HUES6 (cell line): ENCODE measurements at regions not wholly inside any gene's neighbourhood (a gene's known extent, or its start where the extent isn't known, plus 50 kb on each side); places are given as distances from the start of the nearest gene placed in this dataset.

Experiments
- H3K27ac ChIP-seq: 2 replicates; pipeline ENCODE4 v1.7.0; 2013; ENCODE audit warnings: low read depth, mild to moderate bottlenecking, low read length, inconsistent platforms
- H3K27me3 ChIP-seq: 2 replicates; pipeline ENCODE4 v1.6.1; 2013; ENCODE audit warnings: low read length; ENCODE audit not compliant: control insufficient read depth, insufficient read depth
- H3K36me3 ChIP-seq: 2 replicates; pipeline ENCODE4 v1.6.1; 2013; ENCODE audit warnings: low read length; ENCODE audit not compliant: control insufficient read depth, insufficient read depth
- H3K4me1 ChIP-seq: 2 replicates; pipeline ENCODE4 v1.6.1; 2013; ENCODE audit warnings: low read length; ENCODE audit not compliant: control insufficient read depth, insufficient read depth
- H3K4me3 ChIP-seq: 2 replicates; pipeline ENCODE4 v1.5.1; 2013; ENCODE audit warnings: low read depth, low read length
- H3K9ac ChIP-seq: one replicate; pipeline ENCODE4 v1.6.1; 2013; ENCODE audit warnings: mild to moderate bottlenecking, low read length
- H3K9me3 ChIP-seq: 2 replicates; pipeline ENCODE4 v1.6.1; 2013; ENCODE audit warnings: low read depth, low read length; ENCODE audit not compliant: control insufficient read depth, insufficient read depth

DNA sequence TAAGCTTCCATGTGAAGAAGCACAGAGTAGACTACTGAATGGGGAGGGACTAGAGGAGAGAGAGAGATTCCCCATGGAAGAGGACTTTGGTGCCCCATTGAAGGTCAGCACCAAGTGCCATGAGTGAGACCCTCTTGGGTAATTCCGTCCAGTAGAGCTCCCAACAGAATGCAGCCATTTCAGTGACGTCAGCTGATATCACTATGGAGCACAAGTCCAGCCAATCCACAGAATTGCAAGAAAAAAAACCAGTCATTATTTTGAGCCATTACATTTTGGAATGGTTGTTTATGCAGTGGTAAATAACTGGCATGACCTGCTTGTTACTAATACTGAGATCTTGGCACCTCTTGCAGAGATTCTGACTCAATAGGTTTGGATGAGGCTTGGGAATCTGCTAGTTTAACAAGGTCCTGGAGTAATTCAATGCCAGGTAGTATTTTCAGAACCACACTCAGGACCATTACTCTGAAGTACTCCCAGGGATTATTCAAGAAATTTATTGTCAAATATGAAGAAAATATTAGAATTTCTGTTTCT is 52.6 kb upstream of the SP8 start:
- Histone ChIP-seq H3K4me1 (peaks cover 7% of the 10 kb centered on the region; the same call in 1 of the 2 replicates), H3K27ac (no peak overlapping the region)

DNA sequence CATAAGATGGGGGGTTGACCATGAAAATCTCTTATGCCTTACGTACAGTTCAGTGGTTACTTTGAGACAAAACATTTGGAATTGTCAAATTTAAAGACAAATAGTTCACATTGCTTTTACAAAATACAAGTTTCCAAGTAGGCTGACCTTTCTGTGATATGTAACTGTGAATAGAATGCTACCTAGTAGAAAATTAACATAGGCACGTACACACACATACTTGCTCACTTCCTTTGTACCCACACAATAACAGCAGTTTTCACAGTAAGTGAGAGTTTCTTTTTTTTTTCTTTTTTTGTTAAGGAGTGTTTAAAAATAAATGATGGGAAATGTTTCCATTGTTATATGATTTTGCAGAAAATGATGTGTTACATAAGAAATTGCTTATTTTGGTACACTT is 53.3 kb upstream of the SP8 start:
- peaks cover 1% of the 10 kb centered on the region; the same call in 1 of the 2 replicates for H3K4me1 ChIP-seq
- no peaks in the 10 kb centered on the region for H3K36me3 ChIP-seq

More for the DNA sequence above, 52.6 kb upstream of the SP8 start:
- H3K4me3 ChIP-seq = no peak overlapping the region
- no peaks in the 10 kb centered on the region for H3K36me3 ChIP-seq
- H3K27me3 ChIP-seq = no peaks in the 10 kb centered on the region
- no peaks in the 10 kb centered on the region for H3K9me3 ChIP-seq
- no peak overlapping the region for H3K9ac ChIP-seq

DNA sequence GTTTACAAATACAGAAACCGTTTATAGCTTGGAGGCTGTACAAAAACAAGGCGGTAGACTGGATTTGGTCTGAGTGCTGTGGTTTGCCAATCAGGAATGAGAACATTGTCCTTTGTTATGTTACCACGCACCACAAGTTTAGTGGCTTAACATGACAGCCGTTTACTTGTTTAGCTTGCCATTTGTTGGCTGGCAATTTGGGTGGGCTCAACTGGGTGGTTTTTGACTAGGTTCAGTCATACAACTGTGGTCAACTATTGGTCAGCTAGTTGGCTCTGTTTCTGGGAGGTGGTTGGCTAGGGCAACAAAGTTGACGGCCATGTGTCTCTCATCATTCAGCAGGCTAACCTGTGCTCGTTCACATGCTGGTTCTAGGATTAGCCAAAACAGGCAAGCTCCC is 60.1 kb upstream of the SP8 start:
- Histone ChIP-seq H3K9ac (no peak overlapping the region), H3K27me3 (no peaks in the 10 kb centered on the region), H3K36me3 (no peaks in the 10 kb centered on the region), H3K27ac (no peak overlapping the region), H3K4me1 (no peaks in the 10 kb centered on the region), H3K4me3 (no peak overlapping the region), H3K9me3 (no peaks in the 10 kb centered on the region)

More for the DNA sequence above, 53.3 kb upstream of the SP8 start:
- Histone ChIP-seq H3K9ac (no peak overlapping the region), H3K27ac (no peak overlapping the region), H3K9me3 (no peaks in the 10 kb centered on the region), H3K4me3 (no peak overlapping the region), H3K27me3 (no peaks in the 10 kb centered on the region)

DNA sequence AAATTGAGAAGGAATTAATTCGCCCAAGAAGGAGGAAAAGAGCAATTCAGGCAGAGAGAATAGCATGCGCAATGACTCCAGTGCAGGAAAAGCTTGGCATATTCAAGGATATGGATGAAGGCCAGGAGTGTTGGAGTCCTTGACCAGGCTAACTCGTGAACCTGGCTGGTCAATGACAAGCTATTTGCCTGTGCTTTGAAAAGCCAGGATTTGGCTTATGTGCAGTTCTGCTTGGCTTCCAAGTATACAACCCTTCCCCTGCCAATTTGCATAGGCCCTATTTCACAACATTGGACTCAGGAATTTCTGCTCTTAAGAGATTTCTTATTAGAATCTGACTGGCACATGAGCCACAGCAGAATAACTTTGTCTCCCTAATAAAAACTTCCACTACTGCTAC is 72.3 kb upstream of the SP8 start:
- H3K27ac ChIP-seq = no peak overlapping the region
- H3K36me3 ChIP-seq = no peaks in the 10 kb centered on the region
- no peaks in the 10 kb centered on the region for H3K4me1 ChIP-seq
- no peaks in the 10 kb centered on the region for H3K27me3 ChIP-seq
- no peak overlapping the region for H3K9ac ChIP-seq
- H3K9me3 ChIP-seq = no peaks in the 10 kb centered on the region
- H3K4me3 ChIP-seq = no peak overlapping the region

DNA sequence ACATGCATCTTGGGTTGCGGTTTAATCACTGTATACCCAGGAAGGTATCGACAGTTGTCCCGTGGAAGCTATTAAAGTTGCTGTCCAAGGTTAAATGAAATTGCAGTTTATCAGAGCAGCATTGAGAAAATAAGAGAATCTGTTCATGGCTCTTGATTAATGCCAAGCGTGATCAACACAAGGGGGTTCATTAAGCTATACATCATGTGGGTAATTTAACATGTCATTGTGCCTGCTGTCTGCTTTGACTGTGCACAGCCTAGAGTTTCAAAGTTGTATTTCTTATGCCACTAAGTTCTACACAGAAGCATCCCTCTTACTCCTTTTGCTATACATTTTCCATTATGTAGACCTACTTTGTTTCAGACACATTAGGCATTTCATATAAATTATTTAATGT is 74.8 kb upstream of the SP8 start:
- H3K36me3 ChIP-seq = no peaks in the 10 kb centered on the region
- 0 out of 2 replicates have a peak, but pooled peaks cover 12% of the 10 kb centered on the region for H3K4me1 ChIP-seq
- no peaks in the 10 kb centered on the region for H3K27me3 ChIP-seq
- no peak overlapping the region for H3K9ac ChIP-seq
- no peak overlapping the region for H3K27ac ChIP-seq
- no peaks in the 10 kb centered on the region for H3K9me3 ChIP-seq
- no peak overlapping the region for H3K4me3 ChIP-seq

DNA sequence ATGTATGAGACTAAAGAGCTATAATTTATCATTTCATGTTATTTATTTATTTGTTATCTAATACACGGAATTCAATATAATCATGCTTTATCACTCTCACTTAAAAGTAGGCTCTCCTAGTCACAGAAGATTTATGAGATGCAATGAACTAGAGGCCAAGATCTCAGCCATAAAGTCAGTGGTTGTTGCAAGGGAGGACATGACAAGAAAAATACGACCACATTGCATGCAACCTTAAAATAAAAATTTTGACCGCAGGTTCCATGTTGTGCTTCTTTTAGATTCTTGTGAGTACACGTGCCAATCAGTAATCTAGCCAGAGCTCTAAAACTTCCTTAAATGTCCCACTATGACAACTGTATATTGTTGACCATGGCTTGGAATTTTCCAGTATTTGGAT is 75.9 kb upstream of the SP8 start:
- Histone ChIP-seq H3K27me3 (no peaks in the 10 kb centered on the region), H3K4me1 (0 out of 2 replicates have a peak, but pooled peaks cover 12% of the 10 kb centered on the region), H3K4me3 (no peak overlapping the region), H3K9me3 (no peaks in the 10 kb centered on the region), H3K36me3 (no peaks in the 10 kb centered on the region), H3K9ac (no peak overlapping the region), H3K27ac (no peak overlapping the region)

DNA sequence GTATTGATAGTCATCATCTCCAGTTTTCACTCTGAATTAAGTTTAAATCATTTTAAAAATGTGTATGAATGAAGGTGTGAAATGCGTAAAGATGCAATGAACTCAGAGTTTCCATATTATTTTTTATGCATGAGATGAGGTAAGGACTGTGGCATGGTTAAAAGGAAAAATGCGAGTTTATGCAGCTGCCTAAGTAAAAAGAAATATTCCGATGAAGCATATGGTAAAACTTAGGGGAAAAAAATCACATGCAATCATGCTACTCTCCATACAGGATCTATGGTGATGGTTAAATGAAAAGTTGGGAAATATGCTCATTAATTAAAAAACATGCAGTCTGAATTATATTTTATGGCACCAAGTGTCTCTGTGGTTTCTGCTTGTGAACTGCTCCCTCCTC is 77.5 kb upstream of the SP8 start:
- Histone ChIP-seq H3K36me3 (no peaks in the 10 kb centered on the region), H3K9me3 (no peaks in the 10 kb centered on the region), H3K4me3 (no peak overlapping the region), H3K9ac (no peak overlapping the region), H3K27ac (no peak overlapping the region), H3K4me1 (0 out of 2 replicates have a peak, but pooled peaks cover 14% of the 10 kb centered on the region), H3K27me3 (no peaks in the 10 kb centered on the region)

DNA sequence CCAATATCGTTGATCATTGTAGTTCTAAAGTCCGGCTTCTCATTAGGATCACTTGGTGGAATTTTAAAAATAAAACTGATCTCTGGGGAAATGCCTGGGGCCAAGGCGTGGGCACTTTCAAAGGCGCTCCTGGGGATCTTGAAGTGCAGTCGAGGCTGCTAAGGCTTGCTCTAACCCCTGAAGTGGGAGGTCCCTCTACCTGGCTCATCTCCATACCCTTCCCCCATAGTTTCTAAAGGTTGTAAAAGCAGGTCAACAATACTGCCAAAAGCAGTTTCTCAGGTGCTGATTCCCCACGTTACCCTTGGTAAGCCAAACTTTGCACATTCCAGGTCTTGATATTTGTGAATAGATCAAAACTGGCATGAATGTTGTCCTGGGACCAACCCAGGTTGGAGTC is 79.0 kb upstream of the SP8 start:
- H3K27me3 ChIP-seq = no peaks in the 10 kb centered on the region
- no peak overlapping the region for H3K9ac ChIP-seq
- H3K9me3 ChIP-seq = no peaks in the 10 kb centered on the region
- no peak overlapping the region for H3K27ac ChIP-seq
- H3K36me3 ChIP-seq = no peaks in the 10 kb centered on the region
- H3K4me3 ChIP-seq = no peak overlapping the region
- H3K4me1 ChIP-seq = 0 out of 2 replicates have a peak, but pooled peaks cover 14% of the 10 kb centered on the region

DNA sequence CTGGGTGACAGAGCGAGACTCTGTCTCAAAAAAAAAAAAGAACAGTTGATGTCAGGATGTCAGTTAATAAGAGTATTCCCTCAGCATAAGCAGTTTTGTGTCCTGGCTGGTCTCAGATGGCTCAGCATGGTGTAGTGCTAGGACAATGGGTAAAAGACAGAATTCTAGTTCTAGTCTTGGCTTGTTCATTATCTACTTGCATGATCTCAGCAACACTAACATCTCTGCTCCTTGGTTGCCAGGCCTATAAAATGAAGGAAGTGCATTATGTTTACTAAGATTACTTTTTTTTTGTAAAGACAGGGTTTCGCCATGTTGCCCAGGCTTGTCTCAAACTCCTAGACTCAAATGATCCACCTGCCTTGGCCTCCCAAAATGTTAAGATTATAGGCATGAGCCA is 84.3 kb upstream of the SP8 start:
- Histone ChIP-seq H3K4me1 (0 out of 2 replicates have a peak, but pooled peaks cover 5% of the 10 kb centered on the region), H3K4me3 (no peak overlapping the region), H3K27ac (no peak overlapping the region), H3K9ac (no peak overlapping the region), H3K9me3 (peaks cover 5% of the 10 kb centered on the region; the same call in 1 of the 2 replicates), H3K27me3 (no peaks in the 10 kb centered on the region), H3K36me3 (no peaks in the 10 kb centered on the region)

DNA sequence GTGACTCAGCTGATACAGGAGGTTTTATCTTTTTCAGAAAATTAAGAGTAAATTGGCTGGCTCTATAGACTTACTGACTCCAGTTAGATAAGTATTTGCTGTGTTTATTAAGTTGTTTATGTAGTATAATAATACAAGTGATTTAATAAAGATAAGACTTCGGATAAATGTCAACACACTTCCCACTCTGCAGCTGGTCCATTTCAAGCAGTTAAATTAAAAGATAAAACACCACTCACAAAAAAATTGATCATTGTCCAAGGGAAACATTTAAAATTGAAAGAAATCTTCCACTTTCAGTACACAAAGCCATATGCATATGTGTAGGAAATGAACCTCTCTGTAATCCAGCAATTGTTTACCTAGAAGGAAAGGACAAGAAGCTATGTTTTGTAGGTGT is 106.1 kb upstream of the SP8 start:
- H3K9me3 ChIP-seq = no peaks in the 10 kb centered on the region
- no peaks in the 10 kb centered on the region for H3K4me1 ChIP-seq
- no peaks in the 10 kb centered on the region for H3K36me3 ChIP-seq
- no peaks in the 10 kb centered on the region for H3K27me3 ChIP-seq
- no peak overlapping the region for H3K27ac ChIP-seq
- H3K4me3 ChIP-seq = no peak overlapping the region
- no peak overlapping the region for H3K9ac ChIP-seq

DNA sequence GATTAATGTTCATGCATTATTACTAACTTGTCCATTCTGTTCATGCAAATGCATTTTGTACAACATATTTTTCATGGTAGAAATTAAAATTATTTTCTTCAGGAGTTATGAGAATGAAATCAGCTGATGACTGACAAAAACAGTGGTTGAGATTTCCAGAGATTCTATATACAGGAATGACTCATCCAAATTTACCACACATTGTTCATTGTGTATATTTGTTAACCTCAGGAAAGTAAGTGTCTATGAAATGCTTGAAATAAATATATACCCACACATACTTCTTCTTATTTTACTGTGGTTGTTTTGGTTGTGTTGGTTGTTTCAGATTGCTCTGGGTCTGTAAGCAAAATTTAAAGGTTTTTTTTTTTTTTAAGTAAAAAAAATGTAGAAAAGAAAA is 108.1 kb upstream of the SP8 start:
- H3K9ac ChIP-seq = no peak overlapping the region
- no peak overlapping the region for H3K27ac ChIP-seq
- no peaks in the 10 kb centered on the region for H3K27me3 ChIP-seq

DNA sequence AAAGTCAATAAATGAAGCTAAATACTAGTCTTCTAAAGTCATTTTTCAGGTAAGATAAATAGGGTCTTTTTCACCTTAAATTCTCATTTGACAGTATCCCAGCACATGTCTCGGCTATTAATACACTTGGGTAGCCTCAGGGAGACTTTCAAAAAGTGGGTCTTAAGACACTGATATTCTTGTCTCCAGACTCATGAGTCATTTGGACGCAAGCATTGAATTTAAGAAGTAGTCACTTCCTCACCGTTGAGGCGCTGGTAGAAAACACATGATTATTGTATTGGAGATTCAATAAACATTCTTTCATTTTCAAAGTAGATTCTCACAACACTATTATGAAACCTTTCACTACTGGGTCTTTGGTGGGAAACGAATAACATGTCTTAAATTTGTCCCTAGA is 108.9 kb upstream of the SP8 start:
- Histone ChIP-seq H3K27ac (no peak overlapping the region), H3K4me1 (no peaks in the 10 kb centered on the region), H3K36me3 (no peaks in the 10 kb centered on the region), H3K4me3 (no peak overlapping the region), H3K9me3 (no peaks in the 10 kb centered on the region), H3K27me3 (no peaks in the 10 kb centered on the region), H3K9ac (no peak overlapping the region)

More for the DNA sequence above, 108.1 kb upstream of the SP8 start:
- no peaks in the 10 kb centered on the region for H3K36me3 ChIP-seq
- no peaks in the 10 kb centered on the region for H3K9me3 ChIP-seq
- no peak overlapping the region for H3K4me3 ChIP-seq
- H3K4me1 ChIP-seq = no peaks in the 10 kb centered on the region
